HS-27A (cell line): ENCODE measurements at regions not wholly inside any gene's neighbourhood (a gene's known extent, or its start where the extent isn't known, plus 50 kb on each side); places are given as distances from the start of the nearest gene placed in this dataset.
"Not testable (repeated sequence)": the region's sequence is repeated elsewhere in the genome, so short reads cannot be mapped to it uniquely, and the experiment has no call there.

Experiments
- DNase-seq: peaks from one replicate; pipeline ENCODE4 v3.0.0-alpha.2; 2012; ENCODE audit warnings: low read depth, missing footprints

GRCh38 chr10:23754179-23754578 is 315.3 kb downstream of the OTUD1 start:
- no peak for DNase-seq

- DNase-seq: no peak
Measured at GRCh38 chr10:23754941-23755340, 316.1 kb downstream of the OTUD1 start.

GRCh38 chr10:23755556-23755955 is 316.7 kb downstream of the OTUD1 start:
- DNase-seq: no peak

- no peak for DNase-seq
Measured at GRCh38 chr10:23768281-23768680, 329.4 kb downstream of the OTUD1 start.

- no peak for DNase-seq
Measured at GRCh38 chr10:23777153-23777552, 338.3 kb downstream of the OTUD1 start.

GRCh38 chr10:23779301-23779700 is 340.4 kb downstream of the OTUD1 start:
- DNase-seq: no peak

GRCh38 chr10:23780331-23780730 is 341.5 kb downstream of the OTUD1 start:
- DNase-seq: no peak

- no peak for DNase-seq
Measured at GRCh38 chr10:23786594-23786993, 347.7 kb downstream of the OTUD1 start.

GRCh38 chr10:23793577-23793976 is 354.7 kb downstream of the OTUD1 start:
- no peak for DNase-seq

GRCh38 chr10:23797452-23797851 is 358.6 kb downstream of the OTUD1 start:
- not testable (repeated sequence) for DNase-seq

GRCh38 chr10:23804125-23804524 is 365.2 kb downstream of the OTUD1 start:
- no peak for DNase-seq

GRCh38 chr10:23813687-23814086 is 374.8 kb downstream of the OTUD1 start:
- DNase-seq: no peak

- no peak for DNase-seq
Measured at GRCh38 chr10:23818484-23818883, 379.6 kb downstream of the OTUD1 start.

GRCh38 chr10:23820792-23821191 is 381.9 kb downstream of the OTUD1 start:
- no peak for DNase-seq

- no peak for DNase-seq
Measured at GRCh38 chr10:23824822-23825221, 384.1 kb upstream of the KIAA1217 start.

- DNase-seq: no peak
Measured at GRCh38 chr10:23826421-23826820, 382.5 kb upstream of the KIAA1217 start.

- DNase-seq: no peak
Measured at GRCh38 chr10:23829556-23829955, 379.4 kb upstream of the KIAA1217 start.

- DNase-seq: no peak
Measured at GRCh38 chr10:23834091-23834490, 374.8 kb upstream of the KIAA1217 start.

- no peak for DNase-seq
Measured at GRCh38 chr10:23850631-23851030, 358.3 kb upstream of the KIAA1217 start.

GRCh38 chr10:23859598-23859997 is 349.3 kb upstream of the KIAA1217 start:
- no peak for DNase-seq

GRCh38 chr10:23864631-23865147 is 344.2 kb upstream of the KIAA1217 start:
- no peak for DNase-seq

GRCh38 chr10:23866985-23867384 is 342.0 kb upstream of the KIAA1217 start:
- not testable (repeated sequence) for DNase-seq

- DNase-seq: no peak
Measured at GRCh38 chr10:23868121-23868520, 340.8 kb upstream of the KIAA1217 start.

- DNase-seq: no peak
Measured at GRCh38 chr10:23869548-23869947, 339.4 kb upstream of the KIAA1217 start.

GRCh38 chr10:23869996-23870395 is 338.9 kb upstream of the KIAA1217 start:
- no peak for DNase-seq
